ENCODE measurements at regions not wholly inside any gene's neighbourhood (a gene's known extent, or its start where the extent isn't known, plus 50 kb on each side); places are given as distances from the start of the nearest gene placed in this dataset.

GRCh38 chr15:36511594-36511993 lies 67.8 kb upstream of the CDIN1 start:
- DNase-seq (ENCODE audit: extremely low spot score), result no peak
- H3K27me3 ChIP-seq, result no peaks in the 10 kb centered on the region
- no peaks in the 10 kb centered on the region for H3K9me3 ChIP-seq
- intact Hi-C loops (cut with DNase I), result no loop called here
- no peaks in the 10 kb centered on the region for H3K4me1 ChIP-seq
- H3K27ac ChIP-seq (replicated peaks in 1 of 4), result no peak overlapping the region
- WGBS, result 90% methylated on average over 3 of the region's 3 CpGs
- no peak overlapping the region for H3K4me3 ChIP-seq
- H3K36me3 ChIP-seq, result no peaks in the 10 kb centered on the region
- TF ChIP-seq CTCF (IDR thresholded peaks at IDR 0.05) (no peak), POLR2AphosphoS5 (IDR thresholded peaks at IDR 0.05) (no peak), POLR2A (IDR thresholded peaks at IDR 0.05; ENCODE audit: low read depth) (no peak), EP300 (IDR thresholded peaks at IDR 0.05) (no peak)

GRCh38 chr15:36517758-36518157 lies 61.7 kb upstream of the CDIN1 start:
- Histone ChIP-seq H3K4me1 (no peaks in the 10 kb centered on the region), H3K4me3 (no peak overlapping the region), H3K27ac (replicated peaks in 1 of 4) (no peak overlapping the region), H3K9me3 (no peaks in the 10 kb centered on the region), H3K27me3 (no peaks in the 10 kb centered on the region), H3K36me3 (no peaks in the 10 kb centered on the region)
- intact Hi-C loops (cut with DNase I), result no loop called here
- TF ChIP-seq POLR2A (IDR thresholded peaks at IDR 0.05; ENCODE audit: low read depth), result no peak
- TF ChIP-seq EP300 (IDR thresholded peaks at IDR 0.05), result no peak
- TF ChIP-seq CTCF (IDR thresholded peaks at IDR 0.05), result no peak
- TF ChIP-seq POLR2AphosphoS5 (IDR thresholded peaks at IDR 0.05), result no peak
- no peak for DNase-seq (ENCODE audit: extremely low spot score)
- 95% methylated on average over 1 of the region's 1 CpG for WGBS

DNA sequence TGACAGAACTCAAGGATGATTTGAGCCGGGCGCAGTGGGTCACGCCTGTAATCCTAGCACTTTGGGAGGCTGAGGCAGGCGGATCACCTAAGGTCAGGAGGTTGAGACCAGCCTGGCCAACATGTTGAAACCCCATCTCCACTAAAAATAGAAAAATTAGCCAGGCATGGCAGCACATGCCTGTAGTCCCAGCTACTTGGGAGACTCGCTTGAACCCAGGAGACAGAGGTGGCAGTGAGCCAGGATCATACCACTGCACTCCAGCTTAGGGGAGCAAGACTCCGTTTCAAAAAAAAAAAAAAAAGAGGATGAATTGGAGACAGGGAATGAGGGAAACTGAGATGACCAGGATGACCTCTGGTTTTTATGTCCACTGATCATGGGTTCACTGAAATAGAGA lies 60.4 kb upstream of the CDIN1 start:
- Histone ChIP-seq H3K27me3 (no peaks in the 10 kb centered on the region), H3K36me3 (no peaks in the 10 kb centered on the region), H3K4me3 (no peak overlapping the region), H3K4me1 (no peaks in the 10 kb centered on the region), H3K27ac (replicated peaks in 1 of 4) (no peak overlapping the region), H3K9me3 (no peaks in the 10 kb centered on the region)
- DNase-seq (ENCODE audit: extremely low spot score), result no peak
- no peak for TF ChIP-seq EP300 (IDR thresholded peaks at IDR 0.05)
- intact Hi-C loops (cut with DNase I), result no loop called here
- 92% methylated on average over 6 of the region's 6 CpGs for WGBS

- intact Hi-C loops (cut with DNase I), result no loop called here
- no peak for DNase-seq (ENCODE audit: extremely low spot score)
- no peaks in the 10 kb centered on the region for H3K4me1 ChIP-seq
- TF ChIP-seq POLR2AphosphoS5 (IDR thresholded peaks at IDR 0.05) (no peak), POLR2A (IDR thresholded peaks at IDR 0.05; ENCODE audit: low read depth) (no peak), EP300 (IDR thresholded peaks at IDR 0.05) (no peak), CTCF (IDR thresholded peaks at IDR 0.05) (no peak)
- no peaks in the 10 kb centered on the region for H3K27me3 ChIP-seq
- H3K9me3 ChIP-seq, result no peaks in the 10 kb centered on the region
- H3K4me3 ChIP-seq, result no peak overlapping the region
- no peak overlapping the region for H3K27ac ChIP-seq (replicated peaks in 1 of 4)
- H3K36me3 ChIP-seq, result no peaks in the 10 kb centered on the region
- 84% methylated on average over 3 of the region's 3 CpGs for WGBS
These were observed 54.0 kb upstream of the CDIN1 start for GRCh38 chr15:36525430-36525829.

- H3K9me3 ChIP-seq, result no peaks in the 10 kb centered on the region
- DNase-seq (ENCODE audit: extremely low spot score), result no peak
- no peaks in the 10 kb centered on the region for H3K27me3 ChIP-seq
- no peak overlapping the region for H3K4me3 ChIP-seq
- TF ChIP-seq POLR2A (IDR thresholded peaks at IDR 0.05; ENCODE audit: low read depth), result no peak
- no peak for TF ChIP-seq CTCF (IDR thresholded peaks at IDR 0.05)
- no peak for TF ChIP-seq POLR2AphosphoS5 (IDR thresholded peaks at IDR 0.05)
- TF ChIP-seq EP300 (IDR thresholded peaks at IDR 0.05), result no peak
- H3K27ac ChIP-seq (replicated peaks in 1 of 4), result no peak overlapping the region
- 60% methylated on average over 9 of the region's 9 CpGs for WGBS
- H3K36me3 ChIP-seq, result no peaks in the 10 kb centered on the region
- no peaks in the 10 kb centered on the region for H3K4me1 ChIP-seq
- intact Hi-C loops (cut with DNase I), result no loop called here
These were observed 51.9 kb upstream of the CDIN1 start for GRCh38 chr15:36527235-36528162.

All from esophagus muscularis mucosa (tissue), 4 donors.